CD4-positive, alpha-beta T cell treated with Interferon gamma for 1 hour (primary cell): ENCODE measurements at regions not wholly inside any gene's neighbourhood (a gene's known extent, or its start where the extent isn't known, plus 50 kb on each side); places are given as distances from the start of the nearest gene placed in this dataset.

ENCODE experiments used
- DNase-seq: peaks from one replicate; pipeline ENCODE4 v3.0.0-alpha.2; 2020

DNA sequence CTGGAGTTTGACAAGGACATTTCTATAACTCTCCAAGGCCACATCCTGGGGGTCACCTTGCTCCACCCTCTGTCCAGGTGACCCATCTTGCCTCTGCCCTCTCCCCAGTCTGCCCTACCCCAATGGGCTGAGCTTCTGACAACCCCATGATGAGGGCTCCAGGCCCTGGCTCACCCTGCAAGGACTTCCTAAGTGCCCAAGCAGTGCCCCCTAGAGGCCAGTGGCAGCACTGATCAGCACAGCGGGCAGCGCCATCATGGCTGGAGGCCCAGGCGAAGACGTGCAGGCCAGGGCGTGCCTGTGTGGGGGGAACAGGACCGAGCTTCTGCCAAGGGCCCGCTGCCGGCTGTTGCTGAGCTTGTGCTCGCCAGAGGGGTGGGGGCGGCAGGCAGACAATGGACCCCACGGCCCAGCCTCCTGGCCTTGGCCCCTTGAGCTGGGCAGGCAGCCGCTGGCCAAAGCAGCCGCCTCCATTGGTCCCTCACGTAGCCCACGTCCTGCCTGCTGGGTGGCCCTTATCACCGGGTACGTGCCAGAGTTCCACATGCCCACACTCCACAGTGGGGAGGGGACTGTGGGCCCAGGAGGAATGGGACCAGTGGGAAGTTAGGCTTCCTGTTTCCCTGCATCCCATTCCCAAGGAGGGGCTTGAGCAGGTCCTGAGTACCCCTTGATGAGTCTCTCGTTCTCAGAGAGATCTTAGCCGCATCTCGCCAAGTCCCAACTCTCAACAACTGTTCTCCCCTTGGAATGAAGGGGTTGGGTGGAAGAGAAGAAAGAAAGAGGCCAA is 64.3 kb downstream of the MRPL14 start:
- DNase-seq: peak; percentile 30

DNA sequence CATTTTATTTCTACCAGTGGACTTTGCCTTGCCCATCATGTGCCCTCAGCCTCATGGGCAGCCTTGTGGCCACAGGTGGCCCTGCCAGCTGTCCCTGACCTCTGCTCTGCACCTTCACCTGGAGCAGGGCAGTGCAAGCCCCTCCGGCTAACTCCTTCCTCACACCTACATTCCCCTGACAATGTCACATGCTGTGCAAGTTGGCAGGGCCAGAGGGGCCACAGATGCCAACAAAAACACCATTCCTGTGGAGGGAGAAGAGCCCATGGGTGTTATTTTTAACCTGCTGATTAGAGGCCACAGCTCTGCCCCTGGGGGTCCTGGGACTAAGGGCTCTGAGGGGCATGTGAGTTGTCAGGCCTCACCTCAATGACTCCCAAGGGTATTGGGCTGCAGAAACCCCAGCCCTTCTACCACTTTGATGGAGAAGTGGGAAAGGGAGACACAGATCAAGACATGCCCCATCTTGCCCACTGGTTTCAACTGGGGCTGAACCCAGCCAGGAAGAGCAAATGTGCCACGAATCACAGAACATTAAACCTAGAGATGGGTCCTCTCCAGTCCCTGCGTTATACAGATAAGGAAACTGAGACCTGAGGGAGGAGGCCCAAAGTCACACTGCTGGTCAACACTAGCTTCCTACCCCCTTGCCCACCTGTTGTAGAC is 65.0 kb downstream of the MRPL14 start:
- no peak for DNase-seq

DNA sequence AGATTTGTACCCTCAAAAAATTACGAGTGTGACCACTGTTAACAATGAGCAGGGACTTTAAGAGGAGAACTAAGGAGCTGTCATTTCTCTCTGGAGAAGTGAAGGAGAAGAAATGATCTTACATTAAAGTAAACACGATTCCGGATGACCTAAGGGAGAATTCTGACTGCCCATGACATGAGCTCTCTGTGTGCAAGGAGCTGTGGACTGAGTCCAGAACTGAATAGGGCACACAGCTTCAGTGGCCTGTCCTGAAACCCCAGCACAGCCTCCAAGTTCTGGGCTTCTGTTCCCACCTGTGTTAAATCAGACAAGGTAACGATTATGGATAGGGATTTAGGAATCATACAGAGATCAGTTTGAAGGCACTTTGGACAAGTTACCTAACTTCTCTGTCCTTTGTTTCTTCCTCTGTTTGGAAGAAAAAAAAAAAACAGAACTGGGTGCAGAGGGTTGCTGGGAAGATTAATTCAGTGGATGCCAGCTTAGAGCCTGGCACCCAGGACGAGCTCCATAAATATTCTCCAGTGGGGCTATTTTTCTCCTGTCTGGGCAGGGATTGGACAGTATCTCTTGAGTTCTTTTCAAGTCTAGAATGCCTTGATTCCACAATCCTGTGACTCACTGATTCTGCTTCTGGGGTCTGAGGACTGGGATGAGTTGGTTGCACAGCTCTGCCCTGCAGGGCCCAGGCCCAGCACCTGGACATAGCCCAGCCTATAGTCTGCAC is 65.7 kb downstream of the MRPL14 start:
- DNase-seq: no peak

DNA sequence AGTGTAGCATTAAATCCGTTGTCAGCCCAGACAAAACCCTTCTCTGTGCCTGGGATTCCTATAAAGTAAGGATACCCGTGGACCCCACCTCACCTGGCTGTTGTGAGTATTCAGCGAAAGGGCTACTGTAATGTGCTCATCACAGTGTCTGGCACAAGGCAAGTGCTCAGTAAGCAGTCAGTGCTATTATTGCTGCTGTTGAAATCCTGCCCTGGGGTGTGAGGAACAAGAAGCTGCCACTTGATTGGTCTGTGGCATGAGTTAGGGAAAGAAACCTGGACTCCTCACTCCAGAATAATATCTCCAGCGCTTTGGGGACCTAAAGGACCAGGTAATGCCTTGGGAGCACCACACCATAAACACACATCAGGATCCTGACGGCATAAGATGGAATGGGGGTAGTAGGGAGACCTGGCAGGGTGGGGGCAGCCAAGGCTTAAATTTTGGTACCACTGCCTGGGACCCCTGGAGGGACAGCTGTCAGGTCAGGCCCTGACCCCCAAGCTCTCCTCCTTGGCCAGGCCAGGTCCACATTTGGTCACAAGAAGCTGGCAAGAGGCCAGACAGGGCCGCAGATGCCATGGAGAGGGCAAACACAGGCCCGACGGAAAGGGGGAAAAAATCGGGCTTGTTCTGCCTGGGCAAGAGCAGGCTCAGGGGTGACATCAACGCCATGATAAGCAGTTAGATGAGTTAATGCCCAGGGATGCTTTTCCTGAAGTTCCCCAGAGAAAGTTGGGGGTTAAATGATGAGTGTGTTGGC is 66.5 kb downstream of the MRPL14 start:
- DNase-seq: no peak

DNA sequence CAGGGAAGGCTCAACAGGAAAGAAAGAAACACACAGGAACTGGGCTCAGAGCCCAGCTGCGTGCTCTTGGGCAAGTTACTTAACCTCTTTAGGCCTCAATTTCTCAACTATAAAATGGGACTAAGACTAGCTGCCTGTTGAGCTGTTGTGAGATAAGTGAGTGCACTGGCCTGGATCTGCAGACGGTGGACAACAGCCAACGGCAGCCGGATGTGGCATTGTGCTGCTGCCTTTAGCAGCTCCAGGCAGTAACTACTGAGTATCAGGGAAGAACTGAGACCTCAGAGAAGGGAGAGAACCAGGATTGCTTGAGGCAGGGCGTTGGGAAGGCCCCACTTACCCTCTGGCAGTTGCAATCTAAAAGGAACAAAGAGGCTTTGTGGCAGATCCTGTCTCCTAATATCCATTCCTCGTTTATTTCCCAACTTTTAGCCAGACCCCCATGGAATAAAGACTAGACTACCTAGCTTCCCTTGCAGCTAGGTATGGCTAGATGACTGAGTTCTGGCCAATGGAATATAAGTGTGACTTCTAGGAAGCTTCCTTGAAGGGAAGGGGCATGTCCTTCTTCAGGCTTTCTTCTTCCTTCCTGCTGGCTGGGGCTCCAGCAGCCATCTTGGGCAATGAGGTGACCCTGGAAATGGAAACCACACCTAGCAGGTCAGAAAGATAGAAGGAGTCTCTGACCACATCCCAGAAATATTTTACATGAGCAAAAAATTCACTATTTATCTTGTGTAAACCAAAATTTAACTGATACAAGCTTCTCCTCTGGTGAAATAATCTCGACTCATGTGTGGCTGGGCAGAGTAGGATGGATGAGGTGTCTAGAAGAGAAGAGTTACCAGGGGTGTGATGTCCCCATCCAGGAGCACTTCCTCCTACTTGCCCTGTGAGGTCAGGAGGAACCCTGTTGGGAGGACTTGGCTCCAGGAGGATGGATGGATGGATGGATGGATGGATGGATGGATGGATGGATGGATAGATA is 67.6 kb downstream of the MRPL14 start:
- DNase-seq: no peak

DNA sequence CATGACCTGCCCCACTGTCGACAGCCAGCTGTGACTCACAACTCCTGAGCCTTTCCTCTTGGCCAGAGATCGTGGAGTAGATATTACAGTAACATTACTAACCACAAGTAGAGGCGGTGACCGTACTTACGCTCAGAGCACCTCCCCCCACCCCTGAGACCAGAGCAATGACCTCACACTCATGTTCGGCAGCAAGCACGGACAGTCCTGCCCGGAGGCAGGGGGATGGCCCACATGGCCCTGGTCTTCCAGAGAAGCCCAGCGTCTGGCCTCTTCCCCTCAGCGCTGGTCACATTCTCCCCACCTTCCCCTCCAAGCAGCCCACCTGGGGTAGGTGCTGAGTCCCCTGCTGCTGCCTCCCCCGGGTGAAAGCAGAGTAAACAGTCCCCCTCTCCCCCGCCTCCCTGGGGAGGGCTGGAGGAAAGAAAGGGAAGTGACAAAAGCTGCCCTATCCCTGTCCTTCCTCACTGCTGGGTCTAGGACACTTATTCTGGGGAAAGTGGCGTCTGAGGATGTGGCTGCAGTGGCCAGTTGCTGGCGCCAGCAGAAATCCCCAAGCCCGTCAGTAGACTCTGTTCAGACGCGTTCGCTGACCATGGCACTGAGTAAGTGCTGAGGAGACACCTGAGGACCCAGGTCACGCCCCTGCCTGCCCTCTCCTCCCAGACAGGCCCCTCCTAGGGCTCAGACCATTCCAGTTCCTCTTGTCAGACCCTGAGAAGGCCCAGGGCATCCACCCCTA is 68.5 kb downstream of the MRPL14 start:
- peak; percentile 84 for DNase-seq

DNA sequence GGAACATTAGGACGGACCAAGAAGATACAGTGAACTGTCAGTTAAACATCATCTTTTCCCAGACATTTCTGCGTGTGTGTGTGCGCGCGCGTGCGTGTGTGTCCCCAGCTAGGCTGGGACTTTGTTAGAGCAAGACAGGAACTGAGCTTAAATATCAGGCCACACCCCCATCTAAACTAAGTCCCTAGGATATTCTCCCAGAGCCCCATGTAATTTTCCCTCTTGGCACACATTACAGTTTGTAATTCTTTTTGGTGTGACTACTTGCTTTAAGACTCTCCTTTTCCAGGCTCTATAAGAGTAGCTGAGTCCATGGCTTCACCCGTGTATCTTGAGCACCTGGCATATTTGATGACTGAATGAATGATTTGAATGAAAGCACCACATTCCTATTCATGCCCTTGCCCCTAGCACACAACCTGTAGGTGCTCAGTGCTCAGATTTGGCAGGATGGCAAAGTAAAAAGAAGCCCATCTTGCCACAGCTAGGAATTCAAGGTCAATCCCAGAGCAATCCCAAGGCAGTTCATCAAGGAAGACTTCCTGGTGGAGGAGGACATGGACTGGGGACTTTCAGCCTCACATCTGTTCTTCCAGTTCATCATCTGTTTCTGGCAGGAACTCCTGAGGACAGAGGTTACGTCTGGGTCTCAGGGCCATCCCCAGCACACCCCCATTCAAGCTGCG is 69.2 kb downstream of the MRPL14 start:
- DNase-seq: no peak

DNA sequence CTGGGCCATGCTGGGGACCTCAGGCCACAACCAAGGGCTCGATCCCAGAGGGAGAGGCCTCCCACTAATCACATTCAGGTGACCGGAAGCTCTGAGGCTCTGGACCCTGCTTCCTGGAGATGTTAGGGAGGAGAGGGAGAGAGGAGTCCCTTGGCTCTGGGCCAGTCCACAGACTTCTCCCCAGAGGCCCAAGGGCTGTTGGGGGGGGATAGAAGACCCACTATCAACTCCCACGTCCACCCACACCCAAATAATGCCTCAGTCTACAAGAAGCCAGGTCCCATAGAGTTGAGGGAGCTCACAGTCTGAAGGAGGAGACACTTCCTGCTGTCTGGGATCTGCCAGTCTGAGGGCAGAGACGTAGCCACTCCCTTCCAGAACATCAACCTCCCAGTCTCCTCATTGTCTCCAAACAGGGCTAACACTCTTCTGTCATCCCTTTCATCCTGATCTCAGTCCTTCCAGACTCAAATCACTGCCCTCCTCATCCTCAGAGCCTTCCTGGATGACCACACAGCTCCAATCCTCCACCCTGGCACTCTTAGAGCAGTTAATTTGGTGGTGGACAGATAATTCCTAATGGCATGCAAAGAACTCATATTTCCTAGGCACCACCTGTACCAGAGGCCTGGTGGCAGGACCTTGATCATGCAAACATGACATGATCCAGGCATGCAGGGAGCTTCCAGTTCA is 69.9 kb downstream of the MRPL14 start:
- DNase-seq: no peak

DNA sequence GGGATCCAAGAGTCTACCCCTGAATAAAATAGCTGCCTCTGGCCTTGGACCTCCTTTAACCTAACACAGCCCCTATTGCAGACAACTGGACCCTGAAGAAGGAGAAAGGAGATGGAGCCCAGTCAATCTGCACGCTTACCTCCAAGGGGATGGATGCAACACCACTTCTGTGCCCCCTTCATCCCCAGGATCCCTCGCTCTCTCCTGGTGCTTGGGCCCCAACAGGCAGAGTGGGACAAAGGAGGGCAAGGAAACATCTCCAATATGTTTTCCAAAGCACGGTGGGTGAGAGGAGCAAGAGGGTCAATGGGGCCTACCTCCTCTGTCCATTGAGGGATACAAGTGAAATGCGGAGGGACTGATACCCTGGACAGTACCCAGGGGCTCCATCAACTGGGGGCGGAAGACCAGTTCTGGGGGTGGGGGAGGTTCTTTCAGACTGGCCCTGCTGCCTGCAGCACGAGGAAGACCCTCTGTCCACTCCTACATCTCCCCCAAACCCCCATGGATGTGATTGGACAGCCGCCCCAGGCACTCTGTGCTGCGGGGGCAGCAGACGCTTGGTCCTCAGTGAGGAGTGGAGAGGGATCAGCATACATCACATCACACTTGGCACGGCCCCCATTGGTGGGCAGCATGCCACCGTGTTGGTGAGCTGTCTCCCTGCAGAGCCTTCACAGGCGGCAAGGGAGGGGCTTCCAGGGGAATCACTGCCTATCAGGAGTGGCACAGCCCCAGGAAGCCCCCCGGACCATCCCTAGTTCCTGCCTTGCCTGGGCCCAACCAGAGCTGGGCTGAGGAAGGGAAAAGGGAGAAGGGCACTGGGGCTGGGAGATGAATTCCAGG is 70.6 kb downstream of the MRPL14 start:
- DNase-seq: no peak

DNA sequence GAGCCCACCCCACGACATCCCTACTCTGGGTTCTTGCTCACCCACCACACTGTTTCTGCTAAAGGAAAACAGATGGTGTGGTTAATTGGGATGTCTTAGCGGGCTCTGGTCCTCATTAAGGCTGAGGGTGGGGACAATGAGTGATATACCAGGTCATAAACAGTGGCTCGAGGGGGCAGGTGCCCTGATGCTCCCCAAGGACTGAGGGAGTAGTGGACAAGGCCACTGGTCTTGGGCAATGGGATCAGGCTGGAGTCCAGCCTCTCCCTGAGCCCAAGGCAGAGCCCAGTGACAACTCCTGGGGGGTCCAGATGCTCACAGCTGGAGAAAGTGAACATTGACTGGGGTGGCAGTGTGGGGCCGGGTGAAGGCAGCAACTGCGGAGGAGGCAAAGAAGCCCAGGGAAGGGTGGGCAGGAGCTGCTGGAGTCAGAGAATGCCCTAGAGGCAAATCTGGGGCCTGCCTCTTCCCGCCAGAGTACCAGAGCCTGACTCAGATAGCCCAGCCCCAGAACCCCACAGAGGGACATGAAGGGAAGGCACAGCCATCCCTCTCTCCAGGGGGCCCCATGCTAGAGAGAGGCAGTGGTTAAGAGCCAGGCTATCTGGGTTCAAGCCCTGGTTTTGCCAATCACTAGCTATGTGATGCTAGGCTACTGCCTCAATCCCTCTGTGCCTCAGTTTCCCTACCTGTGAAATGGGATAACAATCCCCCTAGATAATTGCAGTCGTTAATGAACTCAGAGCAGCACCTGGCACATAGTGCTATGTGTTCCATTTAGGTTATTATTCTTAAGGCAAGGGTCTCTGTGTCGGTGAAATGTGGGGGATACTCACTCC is 72.3 kb downstream of the MRPL14 start:
- DNase-seq: no peak

DNA sequence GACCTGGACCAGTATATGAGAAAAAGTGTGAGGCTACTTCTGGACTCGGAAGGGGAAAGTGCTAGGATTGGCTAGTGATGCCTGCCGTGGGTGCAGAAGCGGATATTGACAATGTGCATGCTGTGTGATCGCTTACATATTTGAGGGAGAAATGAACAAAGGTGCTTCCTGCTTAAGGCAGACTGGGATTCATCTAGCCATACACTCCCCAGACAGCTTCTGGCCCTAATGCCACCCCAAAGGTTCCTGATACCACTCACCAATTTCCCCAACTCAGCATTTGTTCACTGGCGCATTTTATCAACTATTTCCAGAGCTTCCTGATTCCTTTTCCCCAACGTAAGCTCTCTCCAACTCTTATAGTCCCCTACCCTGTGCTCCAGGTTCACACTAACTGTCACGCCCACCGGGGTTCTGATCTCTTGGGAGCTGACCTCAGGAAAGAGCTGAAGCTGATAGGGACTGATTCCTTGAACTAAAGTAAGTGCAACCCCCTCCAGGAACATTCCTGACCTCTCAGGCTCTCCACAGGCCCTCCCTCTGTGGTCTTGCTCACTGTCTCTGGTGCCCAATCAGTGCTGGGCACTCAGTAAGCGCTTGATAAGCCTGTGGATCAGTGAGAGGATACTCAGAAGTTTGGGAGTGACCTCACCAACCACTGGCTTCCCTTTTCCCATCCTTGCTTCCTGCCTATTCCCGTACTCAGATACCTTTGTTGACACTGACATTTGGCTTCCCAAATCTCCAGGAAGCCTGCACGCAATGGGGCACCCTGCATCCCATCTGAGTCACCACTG is 73.3 kb downstream of the MRPL14 start:
- DNase-seq: no peak

DNA sequence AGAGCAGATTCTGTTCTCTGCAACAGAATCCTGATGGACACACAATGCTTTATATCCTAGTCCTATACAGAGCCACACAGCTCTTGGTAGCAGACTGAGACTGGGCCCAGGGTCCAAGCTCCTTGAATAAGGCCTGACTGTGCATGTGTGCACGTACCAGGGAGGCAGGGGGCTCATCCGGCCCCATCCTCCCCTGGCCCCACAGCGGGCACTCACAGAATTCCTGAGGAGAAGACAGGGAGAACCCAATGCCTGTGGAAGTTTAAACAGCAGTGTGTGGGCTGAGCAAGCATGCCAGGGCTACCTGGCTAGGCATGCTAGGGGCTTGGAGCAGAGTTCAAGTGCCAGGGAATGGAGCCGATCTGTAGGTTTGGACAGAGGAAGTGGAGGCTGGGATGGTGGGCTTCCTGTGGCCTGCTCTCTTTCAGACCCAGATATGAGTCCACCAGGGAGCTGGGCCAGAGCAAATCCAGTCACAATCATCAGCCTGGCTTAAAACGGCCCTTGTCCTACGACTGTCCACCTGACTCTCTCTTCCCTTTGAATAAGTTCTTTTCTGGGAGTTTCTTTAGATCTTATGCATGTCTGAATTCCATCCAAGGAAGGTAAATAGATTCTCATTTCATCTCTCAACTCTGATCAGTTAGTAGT is 74.0 kb downstream of the MRPL14 start:
- no peak for DNase-seq

DNA sequence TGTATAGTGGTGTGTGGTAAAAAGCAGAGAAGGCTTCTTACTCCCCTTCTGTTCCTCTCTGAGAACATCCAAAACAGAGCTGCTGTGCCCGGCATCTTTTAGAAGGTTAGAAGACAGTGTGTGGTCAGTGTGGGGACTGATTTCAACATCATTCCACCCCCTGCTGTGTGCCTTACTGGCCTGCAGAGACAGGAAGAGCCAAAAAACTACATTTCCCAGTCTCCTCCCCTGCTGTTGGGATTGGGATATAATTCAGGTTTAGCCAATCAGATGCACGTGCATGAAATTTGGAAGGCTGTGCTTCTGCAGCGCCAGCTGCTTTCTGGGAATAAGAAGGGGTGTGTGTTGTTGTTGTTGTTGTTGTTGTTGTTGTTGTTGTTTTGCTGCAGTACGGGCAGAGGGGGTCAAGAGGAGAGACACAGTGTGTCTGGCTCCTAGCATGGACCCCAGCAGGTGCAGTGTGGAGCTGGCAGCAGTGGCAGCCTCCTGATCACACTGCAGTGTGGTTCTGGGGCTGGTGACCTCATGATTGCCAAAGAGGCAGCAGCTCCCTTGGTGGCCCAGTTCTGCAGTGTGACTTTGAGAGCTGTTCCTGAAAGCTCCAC is 74.7 kb downstream of the MRPL14 start:
- peak; percentile 33 for DNase-seq

DNA sequence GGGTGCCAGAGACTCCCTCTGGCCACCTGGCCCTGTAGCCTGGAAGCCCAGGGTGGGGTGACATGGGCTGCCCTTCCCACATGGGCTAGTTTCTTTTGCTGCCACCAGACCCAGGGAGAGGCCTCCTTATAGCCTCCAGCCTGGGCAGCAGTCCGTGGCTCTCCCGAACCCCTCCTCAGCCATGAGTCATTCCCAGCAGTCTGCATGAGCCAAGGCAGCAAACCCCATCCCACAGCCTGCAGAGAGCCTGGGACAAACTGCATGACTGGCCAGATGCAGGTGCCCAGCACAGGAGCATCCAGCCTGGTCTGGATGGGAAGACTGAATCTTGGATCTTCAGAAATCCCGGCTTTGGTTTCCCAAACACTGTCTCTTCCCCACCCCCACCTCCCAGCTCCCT is 75.7 kb downstream of the MRPL14 start:
- DNase-seq: no peak

DNA sequence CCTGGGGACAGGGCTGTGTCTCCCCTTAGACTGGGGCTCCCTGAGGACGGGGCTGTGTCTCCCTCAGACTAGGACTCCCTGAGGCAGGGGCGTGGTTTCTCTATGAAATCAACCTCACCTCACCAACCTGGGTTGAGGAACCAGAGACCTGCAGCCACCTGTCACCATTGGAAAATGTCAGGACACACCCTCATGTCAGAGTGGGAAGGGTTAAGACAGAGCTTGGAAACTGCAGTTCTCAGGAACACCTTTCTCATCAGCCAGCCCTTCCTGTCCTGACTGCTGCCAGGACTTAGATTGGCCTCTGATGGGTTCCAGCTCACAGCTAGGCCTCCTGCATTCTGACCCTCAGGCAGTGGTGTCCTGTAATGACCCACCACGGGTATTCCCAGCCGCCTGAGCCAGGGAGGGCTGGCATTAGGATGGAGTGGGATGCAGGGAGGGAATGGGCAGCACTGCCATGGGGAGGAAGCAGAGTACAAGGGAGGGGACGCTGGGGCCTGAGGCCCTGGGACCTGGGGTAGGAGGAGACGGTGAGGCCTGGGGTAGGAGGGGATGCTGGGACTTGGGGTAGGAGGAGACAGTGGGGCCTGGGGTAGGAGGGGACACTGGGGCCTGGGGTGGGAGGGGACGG is 76.3 kb downstream of the MRPL14 start:
- no peak for DNase-seq
